ENCODE measurements at regions not wholly inside any gene's neighbourhood (a gene's known extent, or its start where the extent isn't known, plus 50 kb on each side); places are given as distances from the start of the nearest gene placed in this dataset.

DNA sequence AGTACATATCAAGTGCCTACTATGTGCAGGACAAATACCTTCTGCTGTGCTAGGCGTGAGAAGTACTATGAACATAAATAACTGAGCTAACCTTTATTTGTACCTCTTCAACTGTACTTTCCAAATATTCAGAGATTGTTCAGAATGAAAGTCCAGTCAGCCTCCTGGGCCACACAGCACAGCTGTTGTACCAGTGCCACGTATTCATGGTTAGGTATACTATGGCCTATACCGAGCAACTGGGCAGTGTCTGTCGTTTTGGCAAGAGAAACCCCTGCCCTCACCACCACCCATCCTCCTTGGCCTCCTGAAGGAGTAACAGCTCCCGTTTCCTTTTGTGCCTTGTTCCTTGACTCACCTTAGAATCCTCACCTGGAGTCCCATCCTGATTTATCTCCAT, 53.0 kb downstream of the RASSF10 start:
- Mint-ChIP-seq H3K27me3 (ENCODE audit: low read depth) (peaks cover 31% of the 10 kb centered on the region), H3K27ac (no peak overlapping the region), H3K4me1 (ENCODE audit: low read depth) (no peaks in the 10 kb centered on the region), H3K4me3 (no peak overlapping the region), H3K9me3 (peaks cover 3% of the 10 kb centered on the region in 2 donors), H3K36me3 (ENCODE audit: insufficient read depth in 2 of 2) (no peaks in the 10 kb centered on the region)
- ATAC-seq (replicated peaks in 1 of 2) (no peak), DNase-seq (no peak)

DNA sequence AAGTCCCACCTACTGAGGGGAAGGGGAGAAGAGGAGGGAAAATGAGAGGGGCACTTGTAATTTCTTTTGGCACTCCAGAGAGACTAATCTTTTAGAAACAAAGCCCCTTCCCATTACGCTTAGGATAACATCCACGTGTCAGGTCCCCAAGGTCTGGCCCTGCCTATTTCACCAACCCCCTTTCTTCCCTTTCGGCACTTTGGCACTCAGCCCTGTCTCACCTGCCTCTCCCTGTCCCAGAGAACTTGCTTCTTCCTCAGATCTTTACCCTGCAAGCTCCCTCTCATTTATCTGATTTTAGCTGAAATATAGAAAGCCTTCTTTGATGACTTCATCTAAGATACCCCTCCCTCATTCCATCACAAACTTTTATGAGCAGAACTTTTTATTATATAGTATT, 55.5 kb downstream of the RASSF10 start:
- peaks cover 3% of the 10 kb centered on the region in 2 donors for H3K9me3 Mint-ChIP-seq
- no peak overlapping the region for H3K4me3 Mint-ChIP-seq
- H3K27ac Mint-ChIP-seq = no peak overlapping the region
- H3K27me3 Mint-ChIP-seq (ENCODE audit: low read depth) = peaks cover 25% of the 10 kb centered on the region
- H3K4me1 Mint-ChIP-seq (ENCODE audit: low read depth) = no peaks in the 10 kb centered on the region
- H3K36me3 Mint-ChIP-seq (ENCODE audit: insufficient read depth in 2 of 2) = no peaks in the 10 kb centered on the region
- no peak for DNase-seq
- no peak for ATAC-seq (replicated peaks in 1 of 2)

DNA sequence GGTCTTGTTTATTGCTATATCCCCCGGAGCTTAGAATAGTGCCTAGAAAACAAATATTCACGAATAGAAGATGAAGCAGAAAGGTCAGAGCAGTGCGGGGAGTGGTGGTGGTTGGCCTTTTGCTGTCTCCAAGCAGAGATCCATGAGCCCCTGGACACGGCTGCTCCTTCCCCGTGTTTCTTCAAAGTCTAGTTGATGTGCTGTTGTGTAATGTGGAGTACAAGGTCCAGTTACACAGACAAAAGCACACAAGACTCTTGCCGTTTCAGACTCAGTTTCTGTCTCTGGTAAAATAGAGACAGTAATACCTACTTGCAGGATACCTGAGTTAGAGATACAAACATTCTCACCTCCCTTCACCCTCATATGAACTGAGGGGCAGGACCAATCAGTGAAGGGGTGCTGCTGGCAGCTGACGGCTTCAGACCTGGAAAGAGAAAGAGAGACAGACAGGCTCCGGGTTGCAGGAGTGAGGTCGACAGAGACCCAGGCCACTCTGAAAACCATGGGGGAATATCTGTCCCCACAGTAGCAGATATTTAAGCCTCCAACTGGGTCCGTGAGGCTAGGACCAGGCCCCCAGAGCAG, 56.2 kb downstream of the RASSF10 start:
- Mint-ChIP-seq H3K27ac (no peak overlapping the region), H3K9me3 (peaks cover 3% of the 10 kb centered on the region in 2 donors), H3K27me3 (ENCODE audit: low read depth) (peaks cover 25% of the 10 kb centered on the region), H3K36me3 (ENCODE audit: insufficient read depth in 2 of 2) (no peaks in the 10 kb centered on the region), H3K4me3 (no peak overlapping the region), H3K4me1 (ENCODE audit: low read depth) (no peaks in the 10 kb centered on the region)
- DNase-seq (no peak), ATAC-seq (replicated peaks in 1 of 2) (no peak)

DNA sequence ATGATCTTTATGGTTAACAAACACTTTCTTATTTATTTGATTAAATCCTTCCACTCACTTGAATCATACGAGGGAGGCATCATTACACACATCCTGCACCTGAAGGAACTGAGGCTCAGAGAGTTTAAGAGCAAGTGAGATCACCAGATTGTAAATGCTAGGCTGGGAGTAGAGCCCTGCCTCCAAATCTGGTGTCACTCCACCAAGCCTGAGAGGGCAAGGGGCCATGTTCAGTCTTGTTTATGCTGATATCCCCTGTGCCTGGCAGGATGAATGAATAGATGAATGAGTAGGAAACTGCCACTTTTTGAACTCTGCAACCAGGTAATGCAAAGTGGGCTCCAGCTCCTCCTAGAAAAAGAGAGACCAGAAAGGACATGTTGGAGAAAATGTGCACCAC, 59.1 kb downstream of the RASSF10 start:
- ATAC-seq (replicated peaks in 1 of 2) (no peak), DNase-seq (no peak)
- H3K4me3 Mint-ChIP-seq = no peak overlapping the region
- H3K4me1 Mint-ChIP-seq (ENCODE audit: low read depth) = no peaks in the 10 kb centered on the region
- no peaks in the 10 kb centered on the region for H3K36me3 Mint-ChIP-seq (ENCODE audit: insufficient read depth in 2 of 2)
- peaks cover 27% of the 10 kb centered on the region for H3K27me3 Mint-ChIP-seq (ENCODE audit: low read depth)
- no peak overlapping the region for H3K27ac Mint-ChIP-seq
- peaks cover 2 to 3% of the 10 kb centered on the region in 2 donors for H3K9me3 Mint-ChIP-seq

DNA sequence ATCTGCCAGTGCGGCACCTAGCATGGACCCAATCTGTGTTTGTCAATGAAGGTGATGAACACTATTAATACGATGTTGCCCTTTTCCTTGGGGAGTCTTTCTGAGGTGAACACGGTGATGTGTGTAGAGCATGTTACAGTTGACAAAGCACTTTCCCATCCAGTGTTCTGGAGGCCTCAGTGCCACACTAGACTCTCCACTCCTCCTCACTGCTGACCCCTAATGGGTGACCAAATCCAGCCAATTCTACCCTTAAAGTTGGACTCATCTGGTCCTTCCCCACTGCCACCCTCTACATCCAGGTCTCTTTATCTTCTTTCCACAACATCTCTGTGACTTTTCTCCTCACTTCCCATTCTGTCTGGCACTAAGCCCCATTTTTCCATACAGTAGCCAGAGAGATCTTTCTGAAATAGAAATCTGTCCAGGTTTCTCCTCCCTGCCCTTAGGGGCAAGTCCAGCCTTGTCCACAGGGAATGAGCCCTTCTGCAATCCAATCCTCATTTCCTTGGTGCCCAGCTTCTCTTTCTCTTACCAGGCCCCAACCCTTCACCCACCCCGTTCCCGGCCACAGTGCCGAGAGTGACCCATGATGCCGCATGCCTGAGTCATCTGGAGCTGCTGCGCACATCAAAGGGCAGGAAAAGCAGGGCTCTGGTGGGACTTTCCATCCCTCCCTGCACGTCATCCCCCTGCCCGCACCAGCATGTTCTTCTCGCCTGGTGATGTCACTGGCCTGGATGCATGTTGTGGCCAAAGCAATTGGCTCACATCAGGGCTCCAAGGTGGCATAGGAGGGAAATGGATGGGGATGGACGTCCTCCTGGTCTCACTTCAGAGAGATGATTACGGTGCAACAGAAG, 64.2 kb downstream of the RASSF10 start:
- H3K36me3 Mint-ChIP-seq (ENCODE audit: insufficient read depth in 2 of 2) = no peaks in the 10 kb centered on the region
- H3K27me3 Mint-ChIP-seq (ENCODE audit: low read depth) = peaks cover 36% of the 10 kb centered on the region
- no peak overlapping the region for H3K27ac Mint-ChIP-seq
- peak in 1 of 2 donors; percentile 2 for DNase-seq
- H3K9me3 Mint-ChIP-seq = no peaks in the 10 kb centered on the region
- H3K4me3 Mint-ChIP-seq = no peak overlapping the region
- peak in 1 of 2 donors; percentile 51 for ATAC-seq (replicated peaks in 1 of 2)
- H3K4me1 Mint-ChIP-seq (ENCODE audit: low read depth) = no peaks in the 10 kb centered on the region

DNA sequence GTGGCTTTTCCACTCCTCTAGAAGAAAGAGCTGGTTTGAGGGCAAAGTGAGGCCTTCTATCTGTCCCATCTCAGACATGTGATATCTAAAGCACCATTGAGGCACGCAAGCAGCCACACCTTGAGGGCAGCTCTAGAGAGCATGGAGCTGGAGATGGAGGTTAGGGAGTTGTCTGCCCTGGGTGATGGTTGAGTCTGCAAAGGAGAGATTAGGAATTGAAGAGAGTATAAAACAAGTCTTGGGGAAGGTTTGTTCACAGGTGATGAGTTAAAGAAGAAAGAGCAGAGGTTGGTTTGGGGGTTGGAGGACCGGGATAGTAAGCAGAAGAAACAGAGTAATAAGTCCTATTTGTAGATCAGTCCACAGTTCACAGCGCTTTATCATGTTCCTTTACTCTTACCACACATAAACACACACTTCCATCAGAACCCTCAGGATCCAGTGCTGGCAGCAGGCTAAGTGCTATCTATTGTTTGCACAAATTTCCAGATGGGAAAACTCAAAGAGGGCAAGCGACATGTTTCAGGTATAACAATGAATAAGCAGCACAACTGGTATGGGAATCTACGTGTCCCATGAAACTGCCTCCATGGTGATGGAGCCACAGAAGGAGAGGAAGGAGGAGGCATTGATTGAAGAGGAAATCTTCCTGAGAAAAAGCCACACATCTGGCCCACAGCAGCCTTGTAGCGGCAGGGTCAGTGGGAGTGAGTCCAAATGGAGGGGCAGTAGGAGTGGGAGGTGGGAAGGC, 65.8 kb downstream of the RASSF10 start:
- peaks cover 52% of the 10 kb centered on the region for H3K27me3 Mint-ChIP-seq (ENCODE audit: low read depth)
- H3K36me3 Mint-ChIP-seq (ENCODE audit: insufficient read depth in 2 of 2) = no peaks in the 10 kb centered on the region
- DNase-seq (no peak), ATAC-seq (replicated peaks in 1 of 2) (no peak)
- H3K27ac Mint-ChIP-seq = no peak overlapping the region
- H3K9me3 Mint-ChIP-seq = no peaks in the 10 kb centered on the region
- no peak overlapping the region for H3K4me3 Mint-ChIP-seq
- no peaks in the 10 kb centered on the region for H3K4me1 Mint-ChIP-seq (ENCODE audit: low read depth)

DNA sequence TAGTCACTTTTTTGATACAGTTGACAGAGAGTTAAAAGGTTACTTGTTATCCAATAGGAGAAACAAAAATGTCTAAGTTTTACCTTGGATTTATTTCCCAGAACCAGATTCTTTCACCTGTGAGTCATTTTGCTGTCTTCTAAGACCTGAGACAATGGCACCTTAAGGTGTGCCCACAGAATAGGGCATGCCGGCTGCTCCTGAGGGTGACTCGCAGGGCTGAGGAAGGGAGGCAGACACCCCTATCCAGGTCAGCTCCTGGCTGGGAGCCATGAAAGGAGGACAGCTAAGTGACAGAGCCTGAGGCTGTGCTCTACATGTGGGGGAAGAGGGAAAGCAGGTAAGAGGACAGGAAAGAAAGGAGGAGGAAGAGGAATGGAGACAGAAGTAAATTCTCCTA, 67.8 kb downstream of the RASSF10 start:
- no peaks in the 10 kb centered on the region for H3K36me3 Mint-ChIP-seq (ENCODE audit: insufficient read depth in 2 of 2)
- no peaks in the 10 kb centered on the region for H3K9me3 Mint-ChIP-seq
- ATAC-seq (replicated peaks in 1 of 2) (no peak), DNase-seq (no peak)
- peaks cover 59% of the 10 kb centered on the region for H3K27me3 Mint-ChIP-seq (ENCODE audit: low read depth)
- no peaks in the 10 kb centered on the region for H3K4me1 Mint-ChIP-seq (ENCODE audit: low read depth)
- H3K4me3 Mint-ChIP-seq = no peak overlapping the region
- H3K27ac Mint-ChIP-seq = no peak overlapping the region

DNA sequence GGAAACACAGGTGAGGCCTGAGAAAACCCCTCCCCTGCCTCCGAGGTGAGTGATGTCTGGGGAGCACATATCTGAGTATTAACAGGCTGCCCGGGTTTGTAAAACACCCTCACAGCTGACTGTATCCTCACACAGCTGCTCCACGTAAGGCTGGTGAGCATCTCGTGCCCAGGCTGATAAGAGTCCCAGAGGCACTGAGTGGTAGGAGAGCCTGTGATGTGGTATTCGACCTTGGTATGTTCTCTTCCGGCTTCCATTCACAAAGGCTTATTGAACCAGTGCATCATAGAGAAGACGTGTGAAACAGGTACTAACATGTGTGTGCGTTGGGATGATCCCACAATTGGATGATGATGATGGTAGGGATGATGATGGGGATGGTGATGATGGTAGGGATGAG, 71.7 kb downstream of the RASSF10 start:
- DNase-seq (no peak), ATAC-seq (replicated peaks in 1 of 2) (no peak)
- Mint-ChIP-seq H3K27ac (no peak overlapping the region), H3K9me3 (peaks cover 0 to 1% of the 10 kb centered on the region in 2 donors), H3K4me1 (ENCODE audit: low read depth) (no peaks in the 10 kb centered on the region), H3K4me3 (no peak overlapping the region), H3K36me3 (ENCODE audit: insufficient read depth in 2 of 2) (no peaks in the 10 kb centered on the region), H3K27me3 (ENCODE audit: low read depth) (peaks cover 55% of the 10 kb centered on the region)

DNA sequence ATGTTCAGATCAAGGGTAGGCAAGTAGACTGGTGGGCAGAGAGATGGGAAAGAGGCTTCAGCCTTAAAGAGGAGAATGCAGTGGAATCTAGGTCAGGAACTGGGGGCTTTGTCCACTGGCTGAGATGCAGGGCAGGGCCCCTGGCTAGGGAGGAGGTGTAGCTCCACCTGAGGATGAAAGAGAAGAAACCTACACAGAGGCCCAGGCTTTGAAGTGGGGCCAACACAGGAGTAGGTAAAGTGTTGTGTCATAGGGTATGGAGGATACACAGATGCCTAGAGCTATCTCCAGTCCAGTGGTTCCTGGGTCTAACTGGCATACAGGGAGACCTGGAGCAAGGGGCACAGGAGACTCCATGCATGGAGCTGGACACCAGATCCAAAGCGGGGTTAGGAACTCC, 73.5 kb downstream of the RASSF10 start:
- Mint-ChIP-seq H3K27me3 (ENCODE audit: low read depth) (peaks cover 58% of the 10 kb centered on the region), H3K4me1 (ENCODE audit: low read depth) (no peaks in the 10 kb centered on the region), H3K36me3 (ENCODE audit: insufficient read depth in 2 of 2) (peaks cover 0 to 1% of the 10 kb centered on the region in 2 donors), H3K4me3 (no peak overlapping the region), H3K9me3 (peaks cover 0 to 2% of the 10 kb centered on the region in 2 donors), H3K27ac (no peak overlapping the region)
- DNase-seq = no peak
- no peak for ATAC-seq (replicated peaks in 1 of 2)

DNA sequence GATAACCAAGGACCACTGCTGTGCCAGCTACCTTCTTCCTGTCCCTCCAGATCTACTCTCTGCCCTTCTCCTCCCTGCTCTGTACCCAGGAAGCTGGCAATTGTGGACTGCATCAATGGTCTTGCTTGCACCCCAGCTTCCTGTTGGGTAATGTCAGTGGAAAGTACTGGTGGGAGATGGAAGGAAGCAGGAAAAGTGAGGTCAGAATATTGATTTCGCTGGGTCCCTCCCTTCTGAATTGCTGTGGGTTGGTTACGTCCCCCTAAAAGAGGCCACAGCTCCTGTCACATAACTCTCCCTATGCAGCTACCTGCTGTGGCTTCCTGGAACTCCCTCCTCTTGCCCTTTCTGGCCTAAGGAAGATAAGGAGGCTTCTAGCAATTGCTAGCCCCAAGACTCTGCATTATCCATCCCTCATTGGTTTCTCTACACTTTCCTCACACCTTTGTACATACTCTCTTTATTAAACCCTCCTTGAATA, 81.2 kb downstream of the RASSF10 start:
- H3K36me3 Mint-ChIP-seq (ENCODE audit: insufficient read depth in 2 of 2) = peaks cover 0 to 1% of the 10 kb centered on the region in 2 donors
- H3K9me3 Mint-ChIP-seq = peaks cover 0 to 2% of the 10 kb centered on the region in 2 donors
- no peak for ATAC-seq (replicated peaks in 1 of 2)
- no peak overlapping the region for H3K4me3 Mint-ChIP-seq
- peaks cover 17% of the 10 kb centered on the region for H3K27me3 Mint-ChIP-seq (ENCODE audit: low read depth)
- DNase-seq = no peak
- no peaks in the 10 kb centered on the region for H3K4me1 Mint-ChIP-seq (ENCODE audit: low read depth)
- H3K27ac Mint-ChIP-seq = no peak overlapping the region

DNA sequence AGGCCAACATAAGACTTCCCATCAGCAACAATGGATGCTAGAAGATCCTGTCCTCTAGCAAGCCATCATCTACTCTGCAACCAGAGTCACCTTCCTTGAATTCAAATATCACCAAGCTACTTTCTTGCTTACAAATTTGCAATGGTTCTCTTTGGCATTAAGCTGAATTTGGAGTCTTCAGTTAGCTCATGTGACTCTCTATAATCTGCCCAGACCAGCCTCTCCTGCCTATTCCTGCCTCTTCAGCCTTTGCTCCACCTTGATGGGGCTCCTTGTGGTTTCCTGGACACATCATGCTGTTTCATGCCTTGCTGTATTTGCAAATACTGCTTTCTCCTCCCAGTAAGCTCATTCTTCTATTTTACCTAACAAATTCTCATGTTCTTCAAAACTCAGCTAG, 82.3 kb downstream of the RASSF10 start:
- Mint-ChIP-seq H3K4me1 (ENCODE audit: low read depth) (no peaks in the 10 kb centered on the region), H3K27me3 (ENCODE audit: low read depth) (peaks cover 18% of the 10 kb centered on the region), H3K36me3 (ENCODE audit: insufficient read depth in 2 of 2) (no peaks in the 10 kb centered on the region), H3K4me3 (no peak overlapping the region), H3K27ac (no peak overlapping the region), H3K9me3 (no peaks in the 10 kb centered on the region)
- ATAC-seq (replicated peaks in 1 of 2) (no peak), DNase-seq (no peak)

DNA sequence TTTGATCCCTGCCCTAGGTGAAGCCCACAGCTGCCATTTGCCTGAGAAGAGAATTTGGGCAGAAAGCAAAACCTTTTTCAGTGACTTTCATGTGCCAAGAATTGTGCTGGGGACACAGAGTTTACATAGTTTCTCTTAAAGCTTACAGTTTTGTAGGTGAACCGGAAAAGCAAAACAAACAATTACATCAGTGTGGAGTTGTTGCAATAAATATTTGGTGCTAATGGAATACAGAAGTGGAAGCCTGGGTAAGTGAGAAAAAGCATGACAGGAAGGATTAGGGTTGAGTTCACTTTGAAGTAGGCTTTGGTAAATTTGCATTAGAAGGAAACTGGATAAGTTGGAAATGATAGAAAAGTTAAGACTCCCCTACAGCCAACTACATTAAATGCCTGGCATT, 82.7 kb downstream of the RASSF10 start:
- Mint-ChIP-seq H3K36me3 (ENCODE audit: insufficient read depth in 2 of 2) (no peaks in the 10 kb centered on the region), H3K27me3 (ENCODE audit: low read depth) (peaks cover 17% of the 10 kb centered on the region), H3K4me3 (no peak overlapping the region), H3K9me3 (no peaks in the 10 kb centered on the region), H3K27ac (no peak overlapping the region), H3K4me1 (ENCODE audit: low read depth) (no peaks in the 10 kb centered on the region)
- DNase-seq (no peak), ATAC-seq (replicated peaks in 1 of 2) (no peak)
